IMR-90 (cell line): ENCODE measurements at regions not wholly inside any gene's neighbourhood (a gene's known extent, or its start where the extent isn't known, plus 50 kb on each side); places are given as distances from the start of the nearest gene placed in this dataset.

Experiments used
- ATAC-seq: fragments of 200-7000 bp; cut with Tn5 transposase; 2 replicates; pipeline ENCODE4 v1.9.1; 2020; ENCODE audit warnings: low read depth, mild to moderate bottlenecking, moderate library complexity
- BruUV-seq: library from RNA; stranded (reverse); fragments of 400-500 nt; replicated peaks from 2 replicates; lab custom pipeline; 2021; lab: Mats Ljungman, UMichigan
- CTCF ChIA-PET: fragments of 300-600 bp; formaldehyde crosslinking; extraction: SDS; loops from one replicate; lab custom pipeline; 2021; ENCODE audit warnings: antibody characterized with exemption; lab: Yijun Ruan, JAX
- POLR2A ChIA-PET: fragments of 300-600 bp; sonication (Branson Sonifier 250); formaldehyde crosslinking; loops from one replicate; lab custom pipeline; 2022; ENCODE audit warnings: antibody characterized with exemption; ENCODE audit not compliant: unreplicated experiment; lab: Charles Lee
- DNase-seq: peaks from one replicate; pipeline ENCODE4 v3.0.0; 2013
- H2AFZ ChIP-seq: replicated peaks from 2 replicates; pipeline ENCODE3; 2013; ENCODE audit warnings: low read length, mild to moderate bottlenecking; ENCODE audit not compliant: poor library complexity
- H2AK5ac ChIP-seq: 2 replicates; pipeline ENCODE4 v1.6.1; 2013; ENCODE audit warnings: low read depth, low read length, inconsistent platforms
- H2AK9ac ChIP-seq: replicated peaks from 2 replicates; pipeline ENCODE3; 2013; ENCODE audit warnings: mild to moderate bottlenecking, low read depth, low read length, moderate library complexity; ENCODE audit not compliant: poor library complexity
- H2BK120ac ChIP-seq: 2 replicates; pipeline ENCODE4 v1.6.1; 2013; ENCODE audit warnings: low read depth, low read length, inconsistent platforms
- H2BK15ac ChIP-seq: 3 replicates; pipeline ENCODE4 v1.6.1; 2013; ENCODE audit warnings: low read depth, low read length, inconsistent platforms
- H2BK20ac ChIP-seq: 2 replicates; pipeline ENCODE4 v1.6.1; 2013; ENCODE audit warnings: low read depth, mild to moderate bottlenecking, inconsistent platforms, low read length, moderate library complexity
- H2BK5ac ChIP-seq: 2 replicates; pipeline ENCODE4 v1.6.1; 2013; ENCODE audit warnings: mild to moderate bottlenecking, low read depth, low read length, inconsistent platforms; ENCODE audit not compliant: poor library complexity, severe bottlenecking
- H3K14ac ChIP-seq: replicated peaks from 2 replicates; pipeline ENCODE4 v1.6.1; 2013; ENCODE audit warnings: low read depth, low read length, inconsistent platforms
- H3K18ac ChIP-seq: 2 replicates; pipeline ENCODE4 v1.6.1; 2013; ENCODE audit warnings: low read depth, low read length, control low read depth
- H3K23ac ChIP-seq: 2 replicates; pipeline ENCODE4 v1.6.1; 2013; ENCODE audit warnings: low read depth, low read length, inconsistent platforms
- H3K27ac ChIP-seq: 2 replicates; pipeline ENCODE4 v1.5.1; 2013; ENCODE audit warnings: mild to moderate bottlenecking, control low read depth, low read length; ENCODE audit not compliant: insufficient read depth
- H3K27me3 ChIP-seq: 2 replicates; pipeline ENCODE4 v1.6.1; 2013; ENCODE audit warnings: low read length; ENCODE audit not compliant: control insufficient read depth, insufficient read depth
- H3K36me3 ChIP-seq: 2 replicates; pipeline ENCODE4 v1.6.1; 2013; ENCODE audit warnings: low read length, mixed read lengths; ENCODE audit not compliant: control insufficient read depth, insufficient read depth
- H3K4ac ChIP-seq: 2 replicates; pipeline ENCODE4 v1.6.1; 2013; ENCODE audit warnings: low read depth, low read length, inconsistent platforms
- H3K4me1 ChIP-seq: 2 replicates; pipeline ENCODE4 v1.6.1; 2013; ENCODE audit warnings: low read length, mixed read lengths; ENCODE audit not compliant: control insufficient read depth, insufficient read depth
- H3K4me2 ChIP-seq: 2 replicates; pipeline ENCODE4 v1.6.1; 2013; ENCODE audit warnings: low read depth, mild to moderate bottlenecking, control low read depth, low read length, moderate library complexity
- H3K4me3 ChIP-seq: 2 replicates; pipeline ENCODE4 v1.5.1; 2013; ENCODE audit warnings: low read depth, mild to moderate bottlenecking, control low read depth, low read length, moderate library complexity; ENCODE audit not compliant: insufficient read depth
- H3K56ac ChIP-seq: 2 replicates; pipeline ENCODE4 v1.6.1; 2013; ENCODE audit warnings: low read length, inconsistent platforms; ENCODE audit not compliant: insufficient read depth; ENCODE audit errors: extremely low read depth
- H3K79me1 ChIP-seq, 2 experiments: 2 replicates each; pipeline ENCODE4 v1.6.1; 2013; ENCODE audit warnings: low read length in 2 of 2, inconsistent platforms in 1 of 2, low read depth in 1 of 2
- H3K9ac ChIP-seq: 2 replicates; pipeline ENCODE4 v1.6.1; 2013; ENCODE audit warnings: low read depth, low read length, control low read depth
- H3K9me1 ChIP-seq: 2 replicates; pipeline ENCODE4 v1.6.1; 2013; ENCODE audit warnings: low read length, inconsistent platforms; ENCODE audit not compliant: insufficient read depth
- H3K9me3 ChIP-seq: 2 replicates; pipeline ENCODE4 v1.6.1; 2013; ENCODE audit warnings: low read length; ENCODE audit not compliant: control insufficient read depth, insufficient read depth
- H4K20me1 ChIP-seq: 2 replicates; pipeline ENCODE4 v1.6.1; 2013; ENCODE audit warnings: low read length, inconsistent platforms; ENCODE audit not compliant: insufficient read depth
- H4K5ac ChIP-seq: 2 replicates; pipeline ENCODE4 v1.6.1; 2013; ENCODE audit warnings: mild to moderate bottlenecking, low read depth, low read length, control low read depth
- H4K8ac ChIP-seq, 2 experiments: 2 replicates each; pipeline ENCODE4 v1.6.1; 2013; ENCODE audit warnings: low read depth in 2 of 2, low read length in 2 of 2, control low read depth in 1 of 2, inconsistent platforms in 1 of 2
- H4K91ac ChIP-seq: 2 replicates; pipeline ENCODE4 v1.6.1; 2013; ENCODE audit warnings: low read depth, low read length, inconsistent platforms; ENCODE audit not compliant: insufficient read depth
- BHLHE40 ChIP-seq: fragments of 150-350 bp; IDR thresholded peaks from 2 replicates; pipeline ENCODE4 v1.6.1; 2016; ENCODE audit warnings: mild to moderate bottlenecking, low read depth, low read length
- CEBPB ChIP-seq: IDR thresholded peaks from 2 replicates; pipeline ENCODE4 v1.6.1; 2012; ENCODE audit warnings: low read depth, low read length, improper control_type of control experiment
- CHD1 ChIP-seq: IDR thresholded peaks from 2 replicates; pipeline ENCODE4 v1.6.1; 2012; ENCODE audit warnings: low read depth, low read length, improper control_type of control experiment
- MAFK ChIP-seq: IDR thresholded peaks from 2 replicates; pipeline ENCODE4 v1.6.1; 2012; ENCODE audit warnings: low read depth, low read length, improper control_type of control experiment
- MAZ ChIP-seq: IDR thresholded peaks from 2 replicates; pipeline ENCODE4 v1.6.1; 2012; ENCODE audit warnings: low read depth, mild to moderate bottlenecking, low read length, improper control_type of control experiment, moderate library complexity, borderline replicate concordance
- POLR2A ChIP-seq: IDR thresholded peaks from 2 replicates; pipeline ENCODE4 v1.6.1; 2012; ENCODE audit warnings: mild to moderate bottlenecking, low read depth, low read length
- RAD21 ChIP-seq: IDR thresholded peaks from 2 replicates; pipeline ENCODE4 v1.6.1; 2012; ENCODE audit warnings: low read length, improper control_type of control experiment
- RCOR1 ChIP-seq: IDR thresholded peaks from 2 replicates; pipeline ENCODE4 v1.6.1; 2012; ENCODE audit warnings: mild to moderate bottlenecking, low read length, improper control_type of control experiment; ENCODE audit not compliant: insufficient replicate concordance
- RFX5 ChIP-seq: IDR thresholded peaks from 2 replicates; pipeline ENCODE4 v1.8.0; 2012; ENCODE audit warnings: low read depth, mild to moderate bottlenecking, low read length, moderate library complexity
- SMC3 ChIP-seq: fragments of 150-350 bp; IDR thresholded peaks from 2 replicates; pipeline ENCODE4 v1.6.1; 2016; ENCODE audit warnings: low read depth, mild to moderate bottlenecking, antibody characterized with exemption, low read length, moderate library complexity
- WGBS, 2 experiments: methylation state at CpG; one replicate each; pipeline versions ENCODE4 v1.1.5 to v1.1.7; 2013; ENCODE audit warnings: missing lambda C conversion rate in 2 of 2; ENCODE audit not compliant: insufficient read length in 1 of 2; ENCODE audit errors: extremely low coverage in 2 of 2; 5-methylcytosine and 5-hydroxymethylcytosine counted together
- dilution Hi-C: fragments of 300-500 bp; cut with HindIII; formaldehyde crosslinking; loops from one replicate; pipeline ENCODE4 v1.14.3; 2018; ENCODE audit warnings: low sequenced_read_pairs; ENCODE audit not compliant: unreplicated experiment
- in situ Hi-C: fragments of 300-500 bp; cut with MboI; formaldehyde crosslinking; loops from 3 replicates; pipeline ENCODE4 v1.14.3; 2019; ENCODE audit warnings: low sequenced_read_pairs, inconsistent platforms, mixed read lengths
- intact Hi-C: fragments of 100-400 bp; cut with micrococcal nuclease; formaldehyde crosslinking; loops from 2 replicates; pipeline ENCODE4 v1.10.0; 2022
- TF ChIP-seq, protein P1 (sequence below): fragments of 150-350 bp; IDR thresholded peaks from 2 replicates; pipeline ENCODE4 v1.6.1; 2016; ENCODE audit warnings: low read depth, mild to moderate bottlenecking, low read length, moderate library complexity, borderline replicate concordance
- TF ChIP-seq, protein P2 (sequence below): fragments of 150-350 bp; IDR thresholded peaks from 2 replicates; pipeline ENCODE4 v1.6.1; 2017; ENCODE audit warnings: mild to moderate bottlenecking, antibody characterized with exemption, low read length, low read depth
- TF ChIP-seq, protein P3 (sequence below): conservative IDR thresholded peaks from 2 replicates; pipeline ENCODE4 v1.5.1; 2012; ENCODE audit warnings: mild to moderate bottlenecking, low read depth, low read length, improper control_type of control experiment

DNA sequence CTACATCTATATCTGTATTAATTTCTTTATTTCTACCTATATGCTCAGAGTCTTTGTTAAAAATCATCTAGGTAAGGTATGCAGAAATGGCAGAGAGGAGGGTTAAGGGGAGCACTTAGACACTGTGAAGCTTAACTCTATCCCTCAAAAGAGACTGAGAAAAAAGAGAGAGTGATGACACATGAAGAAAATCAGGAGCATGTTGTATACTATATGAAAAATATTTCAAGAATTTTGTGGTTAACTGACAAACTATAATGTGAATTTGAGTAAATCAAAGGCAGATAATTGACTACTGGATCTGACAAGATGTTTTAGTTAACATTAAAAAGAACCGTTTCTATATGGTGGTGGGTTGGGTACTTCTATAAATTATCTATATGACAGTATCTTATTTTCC is 1814.2 kb upstream of the SEL1L start:
- H3K23ac ChIP-seq = no peak overlapping the region
- no peak overlapping the region for H2BK20ac ChIP-seq
- H3K14ac ChIP-seq = no peak overlapping the region
- H2AFZ ChIP-seq = no peak overlapping the region
- H3K9me1 ChIP-seq = no peaks in the 10 kb centered on the region
- H2BK120ac ChIP-seq = no peak overlapping the region
- ATAC-seq (peak; percentile 75; the same call in 1 of the 2 replicates), DNase-seq (peak; percentile 31)
- H3K79me1 ChIP-seq = no peaks in the 10 kb centered on the region
- no peak overlapping the region for H3K9ac ChIP-seq
- intact Hi-C loops (no loop called here), in situ Hi-C loops (no loop called here), dilution Hi-C loops (no loop called here)
- BruUV-seq = no TSS peak
- H3K4ac ChIP-seq = no peak overlapping the region
- TF ChIP-seq MAZ (no peak), RCOR1 (no peak), CHD1 (no peak), POLR2A (no peak), RAD21 (no peak), RFX5 (no peak), CEBPB (no peak), BHLHE40 (no peak), SMC3 (no peak), MAFK (no peak)
- TF ChIP-seq, protein P1, sequence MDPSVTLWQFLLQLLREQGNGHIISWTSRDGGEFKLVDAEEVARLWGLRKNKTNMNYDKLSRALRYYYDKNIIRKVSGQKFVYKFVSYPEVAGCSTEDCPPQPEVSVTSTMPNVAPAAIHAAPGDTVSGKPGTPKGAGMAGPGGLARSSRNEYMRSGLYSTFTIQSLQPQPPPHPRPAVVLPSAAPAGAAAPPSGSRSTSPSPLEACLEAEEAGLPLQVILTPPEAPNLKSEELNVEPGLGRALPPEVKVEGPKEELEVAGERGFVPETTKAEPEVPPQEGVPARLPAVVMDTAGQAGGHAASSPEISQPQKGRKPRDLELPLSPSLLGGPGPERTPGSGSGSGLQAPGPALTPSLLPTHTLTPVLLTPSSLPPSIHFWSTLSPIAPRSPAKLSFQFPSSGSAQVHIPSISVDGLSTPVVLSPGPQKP = no peak
- TF ChIP-seq, protein P2, sequence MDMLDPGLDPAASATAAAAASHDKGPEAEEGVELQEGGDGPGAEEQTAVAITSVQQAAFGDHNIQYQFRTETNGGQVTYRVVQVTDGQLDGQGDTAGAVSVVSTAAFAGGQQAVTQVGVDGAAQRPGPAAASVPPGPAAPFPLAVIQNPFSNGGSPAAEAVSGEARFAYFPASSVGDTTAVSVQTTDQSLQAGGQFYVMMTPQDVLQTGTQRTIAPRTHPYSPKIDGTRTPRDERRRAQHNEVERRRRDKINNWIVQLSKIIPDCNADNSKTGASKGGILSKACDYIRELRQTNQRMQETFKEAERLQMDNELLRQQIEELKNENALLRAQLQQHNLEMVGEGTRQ = no peak
- TF ChIP-seq, protein P3, sequence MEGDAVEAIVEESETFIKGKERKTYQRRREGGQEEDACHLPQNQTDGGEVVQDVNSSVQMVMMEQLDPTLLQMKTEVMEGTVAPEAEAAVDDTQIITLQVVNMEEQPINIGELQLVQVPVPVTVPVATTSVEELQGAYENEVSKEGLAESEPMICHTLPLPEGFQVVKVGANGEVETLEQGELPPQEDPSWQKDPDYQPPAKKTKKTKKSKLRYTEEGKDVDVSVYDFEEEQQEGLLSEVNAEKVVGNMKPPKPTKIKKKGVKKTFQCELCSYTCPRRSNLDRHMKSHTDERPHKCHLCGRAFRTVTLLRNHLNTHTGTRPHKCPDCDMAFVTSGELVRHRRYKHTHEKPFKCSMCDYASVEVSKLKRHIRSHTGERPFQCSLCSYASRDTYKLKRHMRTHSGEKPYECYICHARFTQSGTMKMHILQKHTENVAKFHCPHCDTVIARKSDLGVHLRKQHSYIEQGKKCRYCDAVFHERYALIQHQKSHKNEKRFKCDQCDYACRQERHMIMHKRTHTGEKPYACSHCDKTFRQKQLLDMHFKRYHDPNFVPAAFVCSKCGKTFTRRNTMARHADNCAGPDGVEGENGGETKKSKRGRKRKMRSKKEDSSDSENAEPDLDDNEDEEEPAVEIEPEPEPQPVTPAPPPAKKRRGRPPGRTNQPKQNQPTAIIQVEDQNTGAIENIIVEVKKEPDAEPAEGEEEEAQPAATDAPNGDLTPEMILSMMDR = no peak
- no peak overlapping the region for H2AK5ac ChIP-seq
- no peak overlapping the region for H3K4me2 ChIP-seq
- H3K27ac ChIP-seq = no peak overlapping the region
- H4K20me1 ChIP-seq = no peaks in the 10 kb centered on the region
- H3K36me3 ChIP-seq = no peaks in the 10 kb centered on the region
- H2BK15ac ChIP-seq = no peak overlapping the region
- no peak overlapping the region for H3K4me3 ChIP-seq
- H3K27me3 ChIP-seq = no peaks in the 10 kb centered on the region
- H2BK5ac ChIP-seq = no peak overlapping the region
- no peak overlapping the region for H4K91ac ChIP-seq
- H4K5ac ChIP-seq = no peak overlapping the region
- ChIA-PET POLR2A (no interaction called here), CTCF (no interaction called here)
- no peak overlapping the region for H2AK9ac ChIP-seq
- no peak overlapping the region for H3K56ac ChIP-seq
- H4K8ac ChIP-seq = no peak overlapping the region
- WGBS, 2 experiments = no CpG with 5 or more reads among the region's 1 CpG
- no peak overlapping the region for H3K18ac ChIP-seq
- H3K4me1 ChIP-seq = no peaks in the 10 kb centered on the region
- no peaks in the 10 kb centered on the region for H3K9me3 ChIP-seq
